GM21619 (cell line): ENCODE measurements at regions not wholly inside any gene's neighbourhood (a gene's known extent, or its start where the extent isn't known, plus 50 kb on each side); places are given as distances from the start of the nearest gene placed in this dataset.
"Not testable (repeated sequence)": the region's sequence is repeated elsewhere in the genome, so short reads cannot be mapped to it uniquely, and the experiment has no call there.

ENCODE experiments used
- ATAC-seq: cut with Tn5 transposase; IDR thresholded peaks from one replicate; pipeline ENCODE4 v1.9.1; 2021; ENCODE audit not compliant: unreplicated experiment

DNA sequence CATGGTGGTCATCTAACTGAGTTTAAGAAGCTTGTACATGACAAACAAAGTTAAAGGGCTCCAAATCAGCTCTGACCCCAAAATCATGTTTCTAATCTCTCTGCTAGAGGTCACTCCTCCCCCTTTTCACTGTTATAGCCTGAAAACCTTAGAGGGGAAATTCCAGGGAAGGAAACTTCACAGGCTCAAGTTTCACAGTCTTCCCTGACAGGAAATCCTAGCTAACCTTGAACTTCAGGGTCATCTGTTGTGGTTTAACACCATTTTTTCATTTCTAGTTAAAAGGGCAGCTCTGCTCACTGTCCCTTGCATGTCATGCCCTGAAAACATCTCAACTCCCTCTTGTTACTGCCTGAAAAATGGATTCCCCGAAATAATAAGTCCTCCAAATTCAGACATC, 104.4 kb upstream of the BMP2 start:
- ATAC-seq = no peak

- no peak for ATAC-seq
These were observed 105.2 kb upstream of the BMP2 start for GRCh38 chr20:6662309-6662708.

DNA sequence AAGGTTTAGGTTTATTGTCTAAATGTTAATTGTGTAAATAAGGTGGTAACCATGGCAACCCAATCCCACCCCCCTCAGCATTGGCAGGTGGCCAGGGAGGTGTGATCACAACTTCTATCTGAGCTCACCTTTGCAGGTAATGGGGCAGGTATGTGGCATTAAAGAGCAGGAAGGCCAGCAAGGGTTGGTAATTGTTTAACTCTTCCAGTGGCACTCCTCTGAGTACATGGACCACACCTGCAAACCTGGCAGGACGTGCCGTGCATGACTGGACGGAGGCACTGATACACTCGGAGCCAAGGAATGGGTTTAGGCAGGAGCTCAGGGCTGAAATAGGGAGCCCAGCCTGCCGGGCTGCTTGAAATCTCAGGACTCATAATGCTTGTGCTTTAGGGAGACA, 107.0 kb upstream of the BMP2 start:
- no peak for ATAC-seq

- ATAC-seq = not testable (repeated sequence)
These were observed 108.6 kb upstream of the BMP2 start for GRCh38 chr20:6658909-6659308.

GRCh38 chr20:6657904-6658303, 109.6 kb upstream of the BMP2 start:
- no peak for ATAC-seq

GRCh38 chr20:6657111-6657510, 110.4 kb upstream of the BMP2 start:
- ATAC-seq = no peak

DNA sequence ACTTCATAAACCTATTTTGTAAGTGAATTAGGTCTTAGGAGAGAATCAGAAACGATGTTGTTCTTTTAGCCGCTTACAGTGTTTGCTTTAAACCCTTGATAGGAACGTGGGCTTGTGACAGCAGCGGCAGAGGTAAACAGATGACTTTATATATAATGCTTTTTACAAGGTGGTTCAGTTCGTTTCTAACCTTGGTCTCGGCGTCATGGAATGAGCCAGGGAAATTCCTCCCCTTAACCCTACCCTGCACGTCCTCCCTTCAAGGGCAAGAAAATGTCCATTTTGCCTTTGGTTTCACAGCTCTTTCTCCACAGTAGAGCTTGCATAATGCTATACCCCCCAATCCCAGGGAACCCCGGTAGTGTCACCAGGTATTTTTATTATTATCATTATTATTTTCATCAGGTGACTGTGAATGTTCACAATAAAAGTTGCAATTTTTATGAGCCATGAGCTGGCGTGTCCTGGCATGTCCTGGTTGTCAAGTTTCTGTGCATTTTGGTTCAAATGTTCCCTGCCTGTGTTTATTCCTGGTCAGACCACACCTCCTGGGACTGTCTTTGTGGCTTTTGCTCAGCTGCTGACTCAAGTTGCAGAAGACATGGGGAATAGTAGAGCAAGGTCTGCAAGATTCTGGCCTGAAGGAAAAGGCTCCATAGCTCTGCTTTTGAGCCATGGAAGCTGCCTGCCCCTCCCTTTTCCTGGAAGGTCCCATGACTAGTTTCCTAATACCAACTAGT, 112.8 kb upstream of the BMP2 start:
- ATAC-seq = no peak

DNA sequence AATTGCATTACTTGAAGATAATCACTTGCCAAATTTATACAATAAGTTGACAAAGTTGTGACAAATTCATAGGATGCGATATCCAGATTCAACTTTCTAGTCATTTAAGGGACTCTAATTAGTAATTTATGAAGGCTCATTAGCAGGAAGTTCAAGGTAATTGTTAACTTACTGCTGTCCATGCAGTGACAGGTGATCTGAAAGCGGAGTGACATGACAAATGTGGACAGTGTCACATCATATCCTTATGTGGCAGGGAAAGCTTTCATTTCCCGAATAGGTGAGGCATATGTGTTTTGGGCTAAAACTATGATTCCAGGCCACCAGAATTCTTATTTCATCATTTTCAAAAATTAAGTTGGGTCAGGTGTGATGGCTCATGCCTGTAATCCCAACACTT, 115.9 kb upstream of the BMP2 start:
- peak; percentile 64 for ATAC-seq

DNA sequence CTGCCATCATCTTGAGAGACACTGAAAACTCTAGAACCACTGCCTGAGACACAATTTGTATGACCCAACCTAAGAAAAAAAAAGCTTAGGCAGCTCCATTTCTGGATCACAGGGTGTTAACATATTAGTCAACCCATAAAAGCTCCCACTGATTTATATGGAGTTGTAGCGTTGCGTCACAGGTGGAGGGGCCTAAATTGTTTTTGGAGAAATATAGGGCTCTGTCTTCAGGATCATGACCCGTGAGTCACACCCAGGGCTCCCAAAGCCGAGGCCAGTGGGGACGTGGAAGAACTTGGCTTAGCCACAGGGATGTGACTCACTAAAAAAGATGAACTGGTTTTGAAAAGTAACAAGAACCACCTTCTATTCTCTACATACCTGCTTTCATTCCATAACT, 116.5 kb upstream of the BMP2 start:
- ATAC-seq = no peak

GRCh38 chr20:6646021-6646636, 121.4 kb upstream of the BMP2 start:
- no peak for ATAC-seq

- no peak for ATAC-seq
These were observed 122.5 kb upstream of the BMP2 start for GRCh38 chr20:6644813-6645628.

GRCh38 chr20:6641012-6641411, 126.5 kb upstream of the BMP2 start:
- no peak for ATAC-seq

DNA sequence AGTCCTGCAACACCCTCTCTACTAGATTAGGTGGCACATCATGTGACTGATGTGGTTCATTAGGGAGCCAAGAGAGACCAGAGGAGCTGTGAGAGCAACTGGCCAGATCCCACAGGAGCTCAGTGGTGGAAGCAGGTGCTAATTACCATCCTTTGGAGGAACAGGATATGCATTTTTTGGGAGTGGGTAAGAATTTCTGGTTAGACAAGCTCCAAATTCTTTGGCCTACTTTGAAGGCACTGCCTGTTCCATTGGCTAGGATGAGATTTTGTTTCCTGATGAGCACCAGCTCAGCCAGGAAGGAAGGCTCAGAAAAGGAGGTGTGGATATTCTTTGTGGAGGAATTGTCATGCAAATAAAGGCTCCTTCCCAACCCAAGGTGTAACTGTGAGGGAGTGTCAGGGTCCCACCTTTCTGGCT, 130.3 kb upstream of the BMP2 start:
- no peak for ATAC-seq

DNA sequence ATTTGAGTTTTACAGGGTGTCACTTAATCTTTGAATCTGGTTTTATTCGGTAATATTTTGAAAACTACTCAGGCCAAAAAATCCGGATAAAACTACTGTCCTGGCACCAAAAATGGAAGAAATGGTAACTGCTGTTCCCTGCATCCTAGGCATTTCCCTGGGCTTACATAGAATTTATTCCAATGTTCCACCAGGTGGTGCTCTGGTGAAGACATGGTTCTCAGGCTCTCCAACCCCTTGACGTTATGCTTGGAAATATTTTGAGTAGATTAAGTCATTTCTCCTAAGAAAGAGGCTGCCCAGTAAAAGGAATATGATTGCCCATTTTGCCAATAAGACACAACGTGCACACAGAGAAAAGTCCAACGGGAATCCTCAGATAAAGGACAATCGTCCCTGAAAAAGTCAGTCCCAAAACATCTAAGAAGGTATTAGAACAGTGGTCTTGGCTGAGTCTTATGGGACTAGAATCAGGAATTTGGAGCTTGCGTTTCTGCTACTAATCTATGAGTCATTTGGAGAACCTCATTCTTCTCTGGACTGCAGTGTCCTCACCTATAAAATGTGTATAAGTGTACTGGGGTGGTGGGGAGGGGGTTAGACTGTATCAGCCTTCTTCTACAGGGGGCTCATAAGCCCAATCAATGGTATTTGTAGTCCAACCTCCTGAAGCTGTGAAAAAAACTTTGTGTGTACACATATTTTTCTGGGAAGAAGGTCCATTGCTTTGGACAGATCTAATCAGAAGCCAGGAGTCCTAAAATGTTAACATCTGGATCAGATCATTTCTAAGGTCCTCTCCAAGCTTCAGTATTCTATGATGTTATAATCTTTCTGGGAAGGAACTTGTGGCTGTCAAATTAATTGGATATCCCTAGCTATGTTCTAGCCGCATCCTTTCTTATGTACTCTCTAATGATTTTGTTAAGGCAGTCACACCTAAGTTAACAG, 131.0 kb upstream of the BMP2 start:
- no peak for ATAC-seq

- ATAC-seq = no peak
These were observed 132.3 kb upstream of the BMP2 start for GRCh38 chr20:6635034-6635736.

DNA sequence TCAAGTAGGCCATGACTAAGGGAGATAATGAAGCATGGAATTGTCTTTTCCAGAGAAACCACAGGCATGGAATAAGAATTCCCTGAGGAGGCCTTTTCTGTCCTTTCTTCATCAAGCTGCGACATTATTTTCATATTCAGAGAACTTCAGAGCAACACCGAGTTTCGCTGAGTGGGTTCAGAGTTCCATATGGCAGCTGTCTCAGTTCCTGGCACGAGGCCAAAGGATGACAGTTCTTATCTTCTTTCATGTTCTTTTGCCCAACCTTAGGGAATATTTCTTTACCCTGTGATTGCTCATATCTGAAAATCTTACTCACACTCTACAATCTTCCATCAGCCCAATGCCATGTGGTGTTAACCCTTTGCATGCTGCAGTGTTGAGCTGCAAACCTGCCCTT, 135.3 kb upstream of the BMP2 start:
- no peak for ATAC-seq

- no peak for ATAC-seq
These were observed 137.0 kb upstream of the BMP2 start for GRCh38 chr20:6630514-6630913.

DNA sequence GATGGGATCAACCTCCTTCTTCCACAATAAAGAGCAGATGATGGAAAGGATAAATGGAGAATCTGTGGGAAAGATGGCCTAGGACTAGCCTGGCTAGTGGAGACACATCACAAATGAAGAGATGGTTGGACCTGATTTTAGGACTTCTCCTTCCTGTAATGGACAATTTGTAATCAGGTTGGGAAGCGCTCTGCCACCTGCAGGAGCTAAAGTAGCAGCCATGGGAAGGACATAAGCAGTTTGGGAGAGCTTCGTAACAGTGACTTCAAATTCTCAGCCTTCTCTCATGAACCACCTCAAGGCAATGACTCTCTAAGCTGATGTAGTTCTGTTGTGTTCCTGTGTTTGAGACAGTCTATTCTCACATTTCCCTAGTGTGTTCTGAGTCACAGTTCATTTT, 137.9 kb upstream of the BMP2 start:
- ATAC-seq = no peak

DNA sequence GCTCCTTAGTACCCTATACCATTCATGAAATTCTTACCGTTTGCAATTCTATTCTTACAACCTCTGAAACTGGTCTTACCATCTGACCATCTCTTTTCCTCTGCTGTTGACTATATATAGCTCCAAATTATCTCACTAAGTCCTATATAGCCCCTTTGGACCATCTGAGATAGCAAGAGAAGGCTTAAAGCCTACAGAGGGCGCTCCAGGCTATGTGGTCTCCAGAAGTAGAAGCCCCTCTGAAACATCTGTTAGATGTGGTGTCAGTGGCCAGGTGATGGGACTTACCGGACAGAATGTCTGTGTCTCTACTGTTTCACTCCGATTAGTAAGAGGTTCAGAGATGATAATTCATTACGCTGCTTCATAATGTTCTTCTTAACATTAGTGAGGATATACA, 140.7 kb upstream of the BMP2 start:
- ATAC-seq = no peak

GRCh38 chr20:6623989-6624388, 143.5 kb upstream of the BMP2 start:
- ATAC-seq = peak; percentile 98
